ENCODE measurements at regions not wholly inside any gene's neighbourhood (a gene's known extent, or its start where the extent isn't known, plus 50 kb on each side); places are given as distances from the start of the nearest gene placed in this dataset.

DNA sequence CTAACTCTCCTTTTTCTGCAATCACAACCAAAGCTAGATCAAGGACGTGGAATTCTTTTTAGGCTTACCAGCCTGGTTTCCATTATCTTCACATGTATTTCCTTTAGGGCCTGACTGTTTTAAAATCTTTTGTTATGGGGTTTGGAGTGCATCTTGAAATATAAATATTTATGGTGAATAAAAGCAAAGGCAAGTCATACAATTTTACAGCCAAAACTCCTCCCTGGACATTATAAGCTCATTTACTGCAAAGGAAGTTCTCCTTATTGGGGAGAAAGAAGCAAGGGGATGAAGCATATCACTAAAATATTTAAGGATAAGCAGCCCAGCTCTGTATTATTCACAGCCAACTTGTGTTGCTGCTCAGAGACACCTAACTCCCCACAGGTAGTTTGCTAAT lies 132.2 kb upstream of the TARS1 start:
- H3K27ac Mint-ChIP-seq (ENCODE audit: unreplicated experiment): no peak overlapping the region
- no peaks in the 10 kb centered on the region for H3K36me3 Mint-ChIP-seq (ENCODE audit: unreplicated experiment)
- peaks cover 1% of the 10 kb centered on the region for H3K9me3 Mint-ChIP-seq (ENCODE audit: unreplicated experiment)
- TF ChIP-seq, protein P1, sequence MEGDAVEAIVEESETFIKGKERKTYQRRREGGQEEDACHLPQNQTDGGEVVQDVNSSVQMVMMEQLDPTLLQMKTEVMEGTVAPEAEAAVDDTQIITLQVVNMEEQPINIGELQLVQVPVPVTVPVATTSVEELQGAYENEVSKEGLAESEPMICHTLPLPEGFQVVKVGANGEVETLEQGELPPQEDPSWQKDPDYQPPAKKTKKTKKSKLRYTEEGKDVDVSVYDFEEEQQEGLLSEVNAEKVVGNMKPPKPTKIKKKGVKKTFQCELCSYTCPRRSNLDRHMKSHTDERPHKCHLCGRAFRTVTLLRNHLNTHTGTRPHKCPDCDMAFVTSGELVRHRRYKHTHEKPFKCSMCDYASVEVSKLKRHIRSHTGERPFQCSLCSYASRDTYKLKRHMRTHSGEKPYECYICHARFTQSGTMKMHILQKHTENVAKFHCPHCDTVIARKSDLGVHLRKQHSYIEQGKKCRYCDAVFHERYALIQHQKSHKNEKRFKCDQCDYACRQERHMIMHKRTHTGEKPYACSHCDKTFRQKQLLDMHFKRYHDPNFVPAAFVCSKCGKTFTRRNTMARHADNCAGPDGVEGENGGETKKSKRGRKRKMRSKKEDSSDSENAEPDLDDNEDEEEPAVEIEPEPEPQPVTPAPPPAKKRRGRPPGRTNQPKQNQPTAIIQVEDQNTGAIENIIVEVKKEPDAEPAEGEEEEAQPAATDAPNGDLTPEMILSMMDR (IDR thresholded peaks at IDR 0.05; ENCODE audit: partially characterized antibody, unreplicated experiment): no peak
- no peaks in the 10 kb centered on the region for H3K4me1 Mint-ChIP-seq (ENCODE audit: low read depth, unreplicated experiment)
- no peaks in the 10 kb centered on the region for H3K27me3 Mint-ChIP-seq (ENCODE audit: unreplicated experiment)
- DNase-seq: no peak
- no peak overlapping the region for H3K4me3 Mint-ChIP-seq (ENCODE audit: unreplicated experiment)

DNA sequence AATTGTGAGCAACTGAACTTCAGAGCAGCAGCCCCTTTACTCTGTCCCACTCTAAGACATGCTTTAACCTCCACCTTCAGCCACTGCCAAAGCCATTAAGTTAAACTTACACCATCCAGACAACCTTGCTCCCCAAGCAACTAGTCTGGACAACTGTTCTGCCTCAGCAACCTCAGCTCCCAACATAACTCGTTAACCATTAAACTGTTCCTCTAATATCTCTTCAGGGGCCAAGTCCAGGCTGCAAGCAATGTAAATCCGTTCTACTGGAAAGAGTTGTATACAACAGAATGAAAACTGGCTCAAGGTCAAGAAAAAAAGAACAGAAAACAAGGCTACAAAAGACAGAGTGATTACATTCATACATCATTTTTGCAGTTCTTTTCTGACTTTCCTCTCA lies 131.7 kb upstream of the TARS1 start:
- Mint-ChIP-seq H3K9me3 (ENCODE audit: unreplicated experiment) (peaks cover 1% of the 10 kb centered on the region), H3K36me3 (ENCODE audit: unreplicated experiment) (no peaks in the 10 kb centered on the region), H3K27me3 (ENCODE audit: unreplicated experiment) (no peaks in the 10 kb centered on the region), H3K4me3 (ENCODE audit: unreplicated experiment) (no peak overlapping the region), H3K27ac (ENCODE audit: unreplicated experiment) (no peak overlapping the region), H3K4me1 (ENCODE audit: low read depth, unreplicated experiment) (no peaks in the 10 kb centered on the region)
- TF ChIP-seq, protein P1 (IDR thresholded peaks at IDR 0.05; ENCODE audit: partially characterized antibody, unreplicated experiment): no peak
- DNase-seq: no peak

DNA sequence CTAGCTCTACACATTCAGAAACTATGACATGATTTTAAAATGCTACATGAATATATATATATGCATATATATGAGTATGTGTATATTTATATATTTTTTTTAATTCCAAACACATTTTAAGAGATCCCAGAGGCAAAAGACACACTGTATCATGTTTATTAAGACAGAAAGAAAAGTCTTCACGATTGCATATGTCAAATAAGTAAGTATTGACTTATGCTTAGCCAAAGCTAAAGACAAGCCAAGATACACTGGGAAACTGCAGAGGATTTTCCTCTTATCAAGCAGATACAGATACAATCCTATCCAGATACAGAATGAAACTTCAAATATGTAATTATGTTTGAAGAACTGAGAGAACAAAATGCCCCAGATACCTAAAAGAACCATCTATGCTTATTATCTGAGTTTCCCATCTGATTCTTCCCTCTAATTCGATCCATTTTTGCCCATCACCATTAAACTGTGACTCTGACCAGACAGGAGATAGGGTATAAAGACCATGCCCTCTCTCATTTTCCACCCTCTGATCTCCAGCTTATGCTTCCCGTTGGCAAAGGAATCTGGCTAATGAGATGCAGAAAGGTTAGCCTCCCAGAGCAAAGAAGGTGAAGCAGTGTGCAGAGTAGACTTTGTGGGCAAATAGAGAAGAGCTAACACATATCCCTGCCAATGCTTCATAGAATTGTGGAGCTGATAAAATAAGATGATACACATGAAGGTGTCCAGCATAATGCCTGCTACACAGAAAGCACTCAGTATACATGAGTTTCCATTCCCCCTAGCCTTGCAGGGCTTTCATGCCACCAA lies 131.0 kb upstream of the TARS1 start:
- Mint-ChIP-seq H3K4me1 (ENCODE audit: low read depth, unreplicated experiment) (no peaks in the 10 kb centered on the region), H3K4me3 (ENCODE audit: unreplicated experiment) (no peak overlapping the region), H3K27ac (ENCODE audit: unreplicated experiment) (no peak overlapping the region), H3K36me3 (ENCODE audit: unreplicated experiment) (no peaks in the 10 kb centered on the region), H3K9me3 (ENCODE audit: unreplicated experiment) (peaks cover 1% of the 10 kb centered on the region), H3K27me3 (ENCODE audit: unreplicated experiment) (no peaks in the 10 kb centered on the region)
- TF ChIP-seq, protein P1 (IDR thresholded peaks at IDR 0.05; ENCODE audit: partially characterized antibody, unreplicated experiment): no peak
- DNase-seq: no peak

DNA sequence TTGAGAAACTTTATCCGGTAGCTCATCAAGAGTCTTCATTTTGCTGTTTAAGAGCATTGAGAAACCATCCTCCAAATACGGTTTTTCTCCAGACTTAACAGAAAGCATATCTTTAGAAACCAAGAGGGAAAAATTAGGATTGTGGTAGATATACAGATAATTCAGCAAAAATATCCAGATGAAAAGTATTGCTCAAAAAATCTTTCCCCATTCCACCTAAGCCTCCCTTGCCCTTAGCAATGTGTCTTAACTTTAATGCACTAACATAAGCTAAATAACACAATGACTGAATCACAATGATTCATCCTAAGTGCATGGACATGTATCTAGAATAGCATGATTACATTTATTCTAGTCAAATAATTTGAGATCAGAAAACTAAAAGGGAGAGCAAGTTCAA lies 130.3 kb upstream of the TARS1 start:
- no peaks in the 10 kb centered on the region for H3K36me3 Mint-ChIP-seq (ENCODE audit: unreplicated experiment)
- no peak overlapping the region for H3K4me3 Mint-ChIP-seq (ENCODE audit: unreplicated experiment)
- no peaks in the 10 kb centered on the region for H3K4me1 Mint-ChIP-seq (ENCODE audit: low read depth, unreplicated experiment)
- TF ChIP-seq, protein P1 (IDR thresholded peaks at IDR 0.05; ENCODE audit: partially characterized antibody, unreplicated experiment): no peak
- H3K27me3 Mint-ChIP-seq (ENCODE audit: unreplicated experiment): no peaks in the 10 kb centered on the region
- peaks cover 1% of the 10 kb centered on the region for H3K9me3 Mint-ChIP-seq (ENCODE audit: unreplicated experiment)
- no peak overlapping the region for H3K27ac Mint-ChIP-seq (ENCODE audit: unreplicated experiment)
- no peak for DNase-seq

DNA sequence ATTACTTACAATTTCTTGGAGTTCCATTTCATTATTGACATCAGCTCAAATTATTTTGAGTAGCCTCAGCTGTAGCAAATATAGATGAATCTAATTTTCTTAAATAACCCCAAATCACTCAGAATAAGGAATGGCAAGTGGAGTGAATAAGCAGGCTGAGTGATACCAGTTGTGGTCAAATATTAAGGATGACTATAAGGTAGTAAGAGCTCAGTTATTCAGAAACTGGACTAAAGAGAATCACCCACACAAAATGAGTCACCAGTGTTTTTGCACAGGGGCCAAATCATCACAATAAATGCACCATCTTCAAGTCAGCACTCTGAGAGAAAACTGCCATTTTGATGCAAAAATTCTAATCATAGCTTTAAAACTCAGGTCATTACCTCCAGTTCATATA lies 128.9 kb upstream of the TARS1 start:
- H3K27me3 Mint-ChIP-seq (ENCODE audit: unreplicated experiment): peaks cover 3% of the 10 kb centered on the region
- H3K27ac Mint-ChIP-seq (ENCODE audit: unreplicated experiment): no peak overlapping the region
- DNase-seq: no peak

More for the DNA sequence above, 128.9 kb upstream of the TARS1 start:
- Mint-ChIP-seq H3K4me1 (ENCODE audit: low read depth, unreplicated experiment) (no peaks in the 10 kb centered on the region), H3K9me3 (ENCODE audit: unreplicated experiment) (peaks cover 1% of the 10 kb centered on the region), H3K36me3 (ENCODE audit: unreplicated experiment) (no peaks in the 10 kb centered on the region), H3K4me3 (ENCODE audit: unreplicated experiment) (no peak overlapping the region)
- TF ChIP-seq, protein P1 (IDR thresholded peaks at IDR 0.05; ENCODE audit: partially characterized antibody, unreplicated experiment): no peak
